NB4 (cell line): ENCODE measurements at regions not wholly inside any gene's neighbourhood (a gene's known extent, or its start where the extent isn't known, plus 50 kb on each side); places are given as distances from the start of the nearest gene placed in this dataset.
"Not testable (repeated sequence)": the region's sequence is repeated elsewhere in the genome, so short reads cannot be mapped to it uniquely, and the experiment has no call there.

ENCODE experiments used
- DNase-seq: peaks from one replicate; pipeline ENCODE4 v3.0.0; 2010; ENCODE audit warnings: low read depth
- H3K4me3 ChIP-seq: one replicate; pipeline ENCODE4 v1.5.1; 2011; ENCODE audit warnings: mild to moderate bottlenecking, low read depth, low read length, moderate library complexity
- MYC ChIP-seq: IDR thresholded peaks from 2 replicates; pipeline ENCODE4 v1.6.1; 2011; ENCODE audit warnings: low read depth, low read length
- POLR2A ChIP-seq: IDR thresholded peaks from 2 replicates; pipeline ENCODE4 v1.6.1; 2011; ENCODE audit warnings: mild to moderate bottlenecking; ENCODE audit not compliant: insufficient read length; ENCODE audit errors: extremely low read depth
- TF ChIP-seq, protein P1 (sequence below): IDR thresholded peaks from one replicate; pipeline ENCODE4 v1.5.1; 2012; ENCODE audit warnings: low read depth, low read length
- TF ChIP-seq, protein P2 (sequence below): IDR thresholded peaks from 2 replicates; pipeline ENCODE4 v1.6.1; 2011; ENCODE audit warnings: low read depth, low read length

DNA sequence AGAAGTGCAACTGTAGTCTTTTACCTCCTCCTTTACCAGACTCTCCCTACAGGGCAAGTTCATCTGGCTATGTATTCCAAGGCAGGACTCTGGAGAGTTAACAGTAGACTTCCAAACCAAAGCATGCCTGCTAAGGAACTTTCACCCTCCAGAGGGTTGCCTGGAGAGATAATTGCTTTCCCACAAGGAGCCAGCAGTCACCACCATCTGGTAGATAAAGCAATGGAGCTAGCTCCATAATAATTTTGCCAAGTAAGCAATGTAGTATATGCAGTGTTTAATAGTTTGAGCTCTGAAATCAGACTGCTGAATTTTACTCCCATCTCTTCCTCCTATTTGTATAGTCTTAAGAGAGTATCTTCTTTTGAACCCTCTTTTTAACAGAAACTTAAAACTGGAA is 566.8 kb upstream of the PTGER4 start:
- no peak overlapping the region for H3K4me3 ChIP-seq
- no peak for DNase-seq
- TF ChIP-seq, protein P1, sequence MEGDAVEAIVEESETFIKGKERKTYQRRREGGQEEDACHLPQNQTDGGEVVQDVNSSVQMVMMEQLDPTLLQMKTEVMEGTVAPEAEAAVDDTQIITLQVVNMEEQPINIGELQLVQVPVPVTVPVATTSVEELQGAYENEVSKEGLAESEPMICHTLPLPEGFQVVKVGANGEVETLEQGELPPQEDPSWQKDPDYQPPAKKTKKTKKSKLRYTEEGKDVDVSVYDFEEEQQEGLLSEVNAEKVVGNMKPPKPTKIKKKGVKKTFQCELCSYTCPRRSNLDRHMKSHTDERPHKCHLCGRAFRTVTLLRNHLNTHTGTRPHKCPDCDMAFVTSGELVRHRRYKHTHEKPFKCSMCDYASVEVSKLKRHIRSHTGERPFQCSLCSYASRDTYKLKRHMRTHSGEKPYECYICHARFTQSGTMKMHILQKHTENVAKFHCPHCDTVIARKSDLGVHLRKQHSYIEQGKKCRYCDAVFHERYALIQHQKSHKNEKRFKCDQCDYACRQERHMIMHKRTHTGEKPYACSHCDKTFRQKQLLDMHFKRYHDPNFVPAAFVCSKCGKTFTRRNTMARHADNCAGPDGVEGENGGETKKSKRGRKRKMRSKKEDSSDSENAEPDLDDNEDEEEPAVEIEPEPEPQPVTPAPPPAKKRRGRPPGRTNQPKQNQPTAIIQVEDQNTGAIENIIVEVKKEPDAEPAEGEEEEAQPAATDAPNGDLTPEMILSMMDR: no peak
- TF ChIP-seq MYC: no peak
- TF ChIP-seq, protein P2, sequence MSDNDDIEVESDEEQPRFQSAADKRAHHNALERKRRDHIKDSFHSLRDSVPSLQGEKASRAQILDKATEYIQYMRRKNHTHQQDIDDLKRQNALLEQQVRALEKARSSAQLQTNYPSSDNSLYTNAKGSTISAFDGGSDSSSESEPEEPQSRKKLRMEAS: no peak
- no peak for TF ChIP-seq POLR2A

DNA sequence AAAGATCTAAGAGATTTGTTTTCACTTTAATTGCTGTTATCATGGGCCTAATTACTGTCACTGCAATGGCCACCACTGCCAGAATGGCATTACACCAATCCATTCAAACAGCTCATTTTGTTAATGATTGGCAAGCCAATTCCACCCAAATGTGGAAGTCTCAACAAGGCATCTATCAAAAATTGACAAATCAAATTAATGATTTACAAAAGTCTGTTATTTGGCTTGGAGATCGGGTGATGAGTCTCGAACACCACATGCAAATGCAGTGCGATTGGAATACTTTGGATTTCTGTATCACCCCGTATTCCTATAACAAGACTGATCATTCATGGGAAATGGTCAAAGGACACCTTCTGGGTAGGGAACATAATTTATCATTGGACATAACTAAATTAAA is 568.7 kb upstream of the PTGER4 start:
- not testable (repeated sequence) for H3K4me3 ChIP-seq

DNA sequence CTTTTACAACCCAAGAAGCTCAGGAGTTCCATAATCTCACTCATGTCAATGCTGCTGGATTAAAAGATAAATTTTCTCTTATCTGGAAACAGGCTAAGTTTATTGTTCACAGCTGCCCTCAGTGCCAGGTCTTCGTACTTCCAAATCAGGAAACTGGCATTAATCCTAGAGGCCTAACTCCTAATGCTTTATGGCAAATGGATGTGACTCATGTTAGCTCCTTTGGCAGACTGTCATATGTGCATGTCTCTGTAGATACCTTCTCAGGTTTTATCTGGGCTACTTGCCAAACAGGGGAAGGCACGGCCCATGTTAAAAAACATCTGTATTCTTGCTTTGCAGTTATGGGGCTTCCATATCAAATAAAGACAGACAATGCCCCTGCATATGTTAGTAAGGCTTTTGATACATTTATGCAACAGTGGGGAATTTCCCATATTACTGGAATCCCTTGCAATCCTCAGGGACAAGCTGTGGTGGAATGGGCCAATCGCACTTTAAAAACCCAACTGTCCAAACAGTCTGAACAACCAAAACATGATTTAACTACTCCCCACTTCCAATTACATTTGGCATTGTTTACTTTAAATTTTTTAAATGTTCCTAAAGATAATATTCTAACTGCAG is 570.8 kb upstream of the PTGER4 start:
- DNase-seq, H3K4me3 ChIP-seq: not testable (repeated sequence)

More for the DNA sequence above, 568.7 kb upstream of the PTGER4 start:
- not testable (repeated sequence) for DNase-seq

DNA sequence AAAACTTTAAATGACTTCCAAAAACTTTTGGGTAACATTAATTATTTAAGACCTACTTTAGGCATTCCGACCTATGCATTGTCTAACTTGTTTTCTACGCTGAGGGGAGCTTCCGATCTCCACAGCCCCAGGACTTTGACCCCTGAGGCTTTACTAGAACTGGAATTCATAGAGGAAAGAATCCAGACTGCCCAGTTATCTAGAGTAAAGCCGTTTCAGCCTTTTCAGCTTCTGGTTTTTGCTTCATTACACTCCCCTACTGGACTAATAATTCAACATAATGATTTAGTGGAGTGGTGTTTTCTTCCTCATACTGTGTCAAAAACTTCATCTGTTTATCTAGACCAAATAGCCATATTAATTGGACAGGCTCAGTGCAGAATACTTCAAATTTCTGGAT is 571.9 kb upstream of the PTGER4 start:
- DNase-seq, H3K4me3 ChIP-seq: not testable (repeated sequence)

DNA sequence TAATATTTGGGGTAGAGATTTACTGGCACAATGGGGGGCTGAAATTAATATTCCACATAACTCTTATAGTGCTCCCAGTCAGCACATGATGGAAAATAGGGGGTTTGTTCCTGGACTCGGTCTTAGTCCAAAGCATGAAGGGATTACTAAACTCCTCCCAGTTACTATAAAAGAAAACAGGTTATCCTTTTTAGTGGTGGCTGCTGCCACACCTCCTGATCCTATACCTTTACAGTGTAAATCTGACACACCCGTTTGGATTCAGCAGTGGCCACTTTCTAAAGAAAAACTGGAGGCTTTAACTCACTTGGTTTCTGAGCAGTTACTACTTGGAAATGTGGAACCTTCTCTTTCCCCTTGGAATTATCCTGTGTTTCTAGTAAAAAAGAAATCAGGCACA is 572.9 kb upstream of the PTGER4 start:
- TF ChIP-seq, protein P2: no peak
- TF ChIP-seq POLR2A: no peak
- TF ChIP-seq, protein P1: no peak
- no peak for DNase-seq
- no peak overlapping the region for H3K4me3 ChIP-seq

DNA sequence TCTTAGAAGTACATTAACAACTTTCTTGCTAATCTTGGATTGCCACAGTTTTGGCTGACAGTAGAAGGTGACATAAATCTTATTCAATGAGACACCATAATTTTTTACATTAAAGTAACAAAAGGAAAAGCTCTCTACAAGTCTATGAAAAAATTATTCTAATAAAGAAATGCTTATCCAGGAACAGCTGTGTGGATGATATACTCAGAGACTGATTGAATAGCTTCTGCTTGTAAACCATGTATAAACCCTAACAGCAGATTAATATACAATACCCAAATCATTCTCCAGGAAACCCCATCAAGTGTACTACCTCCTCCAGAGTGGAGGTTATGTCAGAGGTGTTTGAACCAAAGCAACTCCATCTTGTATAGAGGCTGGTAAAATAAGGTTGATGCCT is 581.4 kb upstream of the PTGER4 start:
- no peak overlapping the region for H3K4me3 ChIP-seq
- TF ChIP-seq, protein P1: no peak
- TF ChIP-seq POLR2A (no peak), MYC (no peak)
- TF ChIP-seq, protein P2: no peak
- DNase-seq: no peak

DNA sequence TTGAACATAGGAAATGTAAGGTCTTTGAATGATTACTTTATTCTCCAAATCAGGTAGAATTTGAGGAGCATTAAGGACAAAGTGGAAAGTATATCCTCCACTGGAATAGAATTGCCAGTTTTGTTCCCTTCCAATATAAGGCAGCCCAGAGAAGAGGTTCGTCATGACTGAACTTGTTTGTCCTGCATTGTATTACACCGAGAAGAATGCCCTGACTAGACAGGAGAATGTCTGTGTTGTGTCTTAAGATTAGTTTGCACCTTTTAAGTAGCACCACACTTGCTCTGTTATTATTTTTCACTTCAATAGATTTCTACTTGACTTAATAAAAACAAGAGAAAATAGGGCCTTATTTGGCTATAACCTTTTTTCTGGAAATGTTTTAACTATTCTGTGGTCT is 586.2 kb upstream of the PTGER4 start:
- no peak for DNase-seq
- no peak overlapping the region for H3K4me3 ChIP-seq
- TF ChIP-seq, protein P2: no peak
- no peak for TF ChIP-seq MYC
- TF ChIP-seq, protein P1: no peak
- TF ChIP-seq POLR2A: no peak

DNA sequence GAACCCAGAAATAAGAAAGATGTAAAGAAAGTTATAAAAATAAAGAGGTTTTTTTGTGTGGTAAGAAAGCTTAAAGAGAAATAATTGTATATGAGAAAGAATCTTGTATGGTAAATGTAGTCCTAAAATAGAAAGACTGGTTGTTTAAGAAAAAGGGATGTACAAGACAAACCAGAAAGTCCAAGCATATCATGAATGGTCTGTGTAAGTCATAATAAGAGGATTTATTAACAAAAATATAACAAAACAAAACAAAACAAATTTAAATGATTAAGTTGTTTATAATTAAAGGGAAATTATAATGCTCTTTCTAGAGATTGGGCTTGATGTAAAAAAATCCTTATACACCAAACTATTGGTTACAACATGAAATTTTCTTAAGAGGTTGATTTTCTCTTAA is 590.4 kb upstream of the PTGER4 start:
- peak; percentile 34 for DNase-seq
- TF ChIP-seq, protein P2: no peak
- TF ChIP-seq, protein P1: no peak
- TF ChIP-seq POLR2A: no peak
- TF ChIP-seq MYC: no peak

More for the DNA sequence above, 590.4 kb upstream of the PTGER4 start:
- H3K4me3 ChIP-seq: no peak overlapping the region
